Prostate gland (tissue), 2 donors: ENCODE measurements at regions not wholly inside any gene's neighbourhood (a gene's known extent, or its start where the extent isn't known, plus 50 kb on each side); places are given as distances from the start of the nearest gene placed in this dataset.

Source experiments
- CTCF ChIP-seq, 4 experiments: fragments of 200-600 bp in 2 of 4; fragments of 450-650 bp in 2 of 4; sonication (generic) in 2 of 4; IDR thresholded peaks; 1 replicate in 3 of 4; 2 replicates in 1 of 4; pipeline ENCODE4 v1.5.1; 2016 to 2019; ENCODE audit warnings: antibody characterized with exemption in 4 of 4, mild to moderate bottlenecking in 2 of 4, moderate library complexity in 2 of 4
- POLR2A ChIP-seq: fragments of 450-650 bp; IDR thresholded peaks from one replicate; pipeline ENCODE4 v1.6.1; 2016; ENCODE audit warnings: antibody characterized with exemption, mild to moderate bottlenecking

GRCh38 chr1:22229379-22229778 is 86.5 kb upstream of the WNT4 start:
- no peak for TF ChIP-seq POLR2A
- TF ChIP-seq CTCF (IDR thresholded peaks at IDR 0.05), result no peak
